ENCODE measurements at regions not wholly inside any gene's neighbourhood (a gene's known extent, or its start where the extent isn't known, plus 50 kb on each side); places are given as distances from the start of the nearest gene placed in this dataset.
"Not testable (repeated sequence)": the region's sequence is repeated elsewhere in the genome, so short reads cannot be mapped to it uniquely, and the experiment has no call there.

- no peak for DNase-seq
Measured at GRCh38 chr11:57920971-57921370, 102.7 kb upstream of the OR9Q1 start.

GRCh38 chr11:57932105-57932504 lies 91.6 kb upstream of the OR9Q1 start:
- DNase-seq: no peak

DNA sequence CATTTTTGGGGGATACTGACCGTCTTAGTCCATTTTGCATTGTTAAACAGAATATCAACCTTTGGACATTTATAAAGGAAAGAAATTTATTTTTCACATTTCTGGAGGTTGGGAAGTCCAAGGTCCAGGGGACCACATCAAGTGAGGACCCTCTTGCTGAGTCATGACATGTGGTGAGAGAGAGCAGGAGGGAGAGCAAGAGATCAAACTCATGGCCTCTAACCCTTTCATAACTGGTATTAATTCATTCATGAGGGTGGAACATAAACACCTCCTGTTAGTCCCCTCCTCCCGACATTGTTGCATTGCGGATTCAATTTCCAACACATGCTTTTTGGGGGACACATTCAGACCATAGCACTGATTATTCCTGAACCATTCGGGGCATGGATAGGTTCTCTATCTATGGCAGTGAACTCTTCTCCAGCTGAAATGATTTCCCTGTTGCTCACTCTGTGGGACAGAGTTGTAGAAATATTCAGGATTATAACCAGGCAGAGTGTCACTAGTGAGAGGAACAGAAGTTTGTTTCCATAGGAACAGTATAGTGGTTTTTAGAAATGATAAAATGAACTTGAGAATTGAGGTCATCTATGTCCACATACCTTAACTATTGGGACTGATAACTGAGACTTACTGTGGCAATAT lies 88.2 kb upstream of the OR9Q1 start:
- DNase-seq: no peak

DNA sequence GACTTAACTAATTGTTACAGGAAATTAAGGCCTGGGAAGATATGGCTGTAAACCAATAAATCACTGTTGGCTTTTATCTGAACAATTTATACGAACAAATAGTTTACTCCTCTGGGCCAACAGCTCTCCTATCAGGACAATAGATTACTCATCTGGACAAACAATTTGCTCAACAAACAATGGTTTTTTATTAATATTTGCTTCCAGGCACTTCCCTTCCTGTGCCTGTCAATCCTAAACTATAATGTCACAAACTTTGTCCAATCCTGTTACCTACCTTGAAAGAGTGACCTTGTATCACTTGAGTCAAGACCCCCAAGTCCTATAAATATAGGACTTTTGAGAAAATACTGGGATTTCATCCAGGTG lies 87.6 kb upstream of the OR9Q1 start:
- DNase-seq: no peak

GRCh38 chr11:57937431-57937830 lies 86.2 kb upstream of the OR9Q1 start:
- DNase-seq: no peak

DNA sequence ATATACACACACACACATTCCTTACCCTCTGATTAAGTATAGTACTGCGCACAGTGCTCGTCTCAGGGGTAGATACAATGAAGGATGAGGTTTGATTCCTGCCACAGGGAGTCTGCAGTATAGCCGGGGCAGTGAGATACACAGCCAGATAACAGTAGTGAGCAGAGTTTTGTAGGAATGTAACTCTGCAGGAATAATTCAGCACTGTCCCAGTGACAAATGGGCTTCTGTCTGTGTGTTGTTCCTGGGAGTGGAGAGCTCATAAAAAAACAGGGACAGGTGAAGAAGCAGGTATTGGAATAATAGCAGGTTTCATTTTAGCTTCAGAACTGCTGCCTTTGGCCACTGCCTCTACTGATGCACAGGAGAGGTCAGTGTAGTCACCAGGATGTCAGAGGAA lies 85.3 kb upstream of the OR9Q1 start:
- DNase-seq: no peak

- no peak for DNase-seq
Measured at GRCh38 chr11:57940044-57940756, 83.5 kb upstream of the OR9Q1 start.

DNA sequence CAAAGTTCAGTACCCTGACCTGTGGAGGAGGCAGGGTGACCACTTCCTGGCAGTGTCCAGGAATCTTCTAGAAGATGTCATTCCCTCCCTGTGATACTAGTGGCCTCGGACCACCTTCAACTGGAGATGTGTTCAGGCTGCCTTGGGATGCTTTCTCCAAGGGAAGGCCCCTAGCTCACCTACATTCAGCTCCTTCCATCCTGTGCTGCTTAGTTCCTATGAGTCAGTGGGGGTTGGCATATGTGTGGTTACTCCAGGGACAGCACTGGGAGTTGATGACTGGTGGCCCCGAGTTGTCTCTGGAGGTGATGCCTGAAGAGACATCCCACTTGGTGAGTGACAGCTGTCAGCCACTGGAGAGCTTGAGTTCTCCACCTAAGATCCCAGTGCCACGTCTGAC lies 81.8 kb upstream of the OR9Q1 start:
- no peak for DNase-seq

- DNase-seq: no peak
Measured at GRCh38 chr11:57942808-57943207, 80.9 kb upstream of the OR9Q1 start.

DNA sequence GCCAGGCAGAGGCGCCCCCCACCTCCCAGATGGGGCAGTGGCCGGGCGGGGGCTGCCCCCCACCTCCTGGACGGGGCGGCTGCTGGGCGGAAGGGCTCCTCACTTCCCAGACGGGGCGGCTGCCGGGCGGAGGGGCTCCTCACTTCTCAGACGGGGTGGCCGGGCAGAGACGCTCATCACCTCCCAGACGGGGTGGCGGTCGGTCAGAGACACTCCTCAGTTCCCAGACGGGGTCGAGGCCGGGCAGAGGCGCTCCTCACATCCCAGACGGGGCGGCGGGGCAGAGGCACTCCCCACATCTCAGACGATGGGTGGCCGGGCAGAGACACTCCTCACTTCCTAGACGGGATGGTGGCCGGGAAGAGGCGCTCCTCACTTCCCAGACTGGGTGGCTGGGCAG lies 79.9 kb upstream of the OR9Q1 start:
- not testable (repeated sequence) for DNase-seq

DNA sequence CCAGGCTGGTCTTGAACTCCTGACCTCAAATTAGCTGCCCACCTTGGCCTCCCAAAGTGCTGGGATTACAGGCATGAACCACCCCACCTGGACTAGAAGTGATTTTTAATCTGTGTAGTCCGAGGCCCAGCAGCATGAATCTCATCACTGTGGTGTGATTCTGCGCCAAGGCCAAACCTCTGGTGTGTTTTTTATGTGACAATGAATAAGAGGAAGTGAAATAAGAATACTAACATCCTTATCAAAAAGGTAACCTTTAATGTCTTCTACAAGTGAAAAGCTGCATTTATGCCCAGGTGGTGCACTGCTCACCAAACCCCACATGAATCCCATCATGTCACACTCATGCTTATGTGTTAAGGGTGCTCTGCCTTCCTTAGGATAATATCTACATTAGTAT lies 77.1 kb upstream of the OR9Q1 start:
- DNase-seq: no peak

DNA sequence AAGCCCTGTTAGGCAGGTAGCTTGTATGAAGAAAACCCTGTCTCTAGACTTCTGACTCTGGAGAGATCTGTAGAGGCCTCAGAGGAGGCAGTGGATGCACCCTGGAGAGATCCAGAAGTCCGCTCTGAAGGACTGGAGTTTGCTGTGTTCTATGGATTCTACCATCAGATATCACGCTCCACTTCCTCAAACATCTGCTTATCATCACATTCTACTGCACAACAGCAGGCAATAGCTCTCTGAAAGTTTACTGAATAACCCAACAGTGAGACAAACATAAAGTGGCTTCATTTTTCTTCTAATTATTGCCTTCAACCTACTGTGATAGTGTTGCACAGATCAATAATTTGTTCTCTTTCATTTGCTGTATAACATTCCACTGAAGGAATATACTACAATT lies 59.0 kb upstream of the OR9Q1 start:
- DNase-seq: no peak

GRCh38 chr11:57971272-57972012 lies 52.2 kb upstream of the OR9Q1 start:
- DNase-seq: no peak

DNA sequence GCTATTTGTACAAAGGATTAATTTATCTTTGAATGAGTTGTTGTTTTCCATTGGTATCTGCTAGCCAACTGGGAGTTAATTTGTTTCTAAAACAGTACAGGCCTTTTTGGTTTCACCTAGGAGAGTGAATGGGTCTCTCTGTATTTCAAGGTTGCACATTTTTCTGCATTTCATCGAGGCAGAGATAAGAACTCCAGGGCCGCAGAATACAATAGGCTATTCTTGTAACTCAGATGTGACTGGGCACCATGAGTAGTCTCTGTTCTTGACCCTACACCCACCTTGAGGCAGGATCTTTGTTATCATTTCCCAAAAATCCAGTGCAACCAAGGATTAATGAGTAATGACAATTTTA lies 51.7 kb upstream of the OR9Q1 start:
- no peak for DNase-seq

All from NCI-H748 treated with DMSO at 0.1 percent for 48 hours (cell line).